Effector memory CD4-positive, alpha-beta T cell (primary cell): ENCODE measurements at regions not wholly inside any gene's neighbourhood (a gene's known extent, or its start where the extent isn't known, plus 50 kb on each side); places are given as distances from the start of the nearest gene placed in this dataset.
"Not testable (repeated sequence)": the region's sequence is repeated elsewhere in the genome, so short reads cannot be mapped to it uniquely, and the experiment has no call there.

Source experiments
- DNase-seq, 3 donors: peaks; one replicate each; pipeline ENCODE4 v3.0.0-alpha.2; 2020
- H3K27ac ChIP-seq: 2 replicates; pipeline ENCODE4 v1.7.0; 2013; ENCODE audit warnings: mild to moderate bottlenecking, low read length, moderate library complexity; ENCODE audit not compliant: insufficient read depth, poor library complexity, severe bottlenecking
- H3K27me3 ChIP-seq: replicated peaks from 2 replicates; pipeline ENCODE4 v1.7.0; 2013; ENCODE audit warnings: mild to moderate bottlenecking, low read length; ENCODE audit not compliant: insufficient read depth, control insufficient read depth, poor library complexity, severe bottlenecking
- H3K36me3 ChIP-seq: 2 replicates; pipeline ENCODE4 v1.7.0; 2013; ENCODE audit warnings: mild to moderate bottlenecking, low read length, moderate library complexity; ENCODE audit not compliant: control insufficient read depth, insufficient read depth
- H3K4me1 ChIP-seq: 2 replicates; pipeline ENCODE4 v1.7.0; 2013; ENCODE audit warnings: low read length, mild to moderate bottlenecking; ENCODE audit not compliant: control insufficient read depth, insufficient read depth, poor library complexity, severe bottlenecking
- H3K4me3 ChIP-seq: 2 replicates; pipeline ENCODE4 v1.7.0; 2013; ENCODE audit warnings: low read length, low read depth, mild to moderate bottlenecking; ENCODE audit not compliant: insufficient read depth, poor library complexity, severe bottlenecking
- H3K9me3 ChIP-seq: 2 replicates; pipeline ENCODE4 v1.7.0; 2013; ENCODE audit warnings: mild to moderate bottlenecking, low read length, moderate library complexity; ENCODE audit not compliant: control insufficient read depth

DNA sequence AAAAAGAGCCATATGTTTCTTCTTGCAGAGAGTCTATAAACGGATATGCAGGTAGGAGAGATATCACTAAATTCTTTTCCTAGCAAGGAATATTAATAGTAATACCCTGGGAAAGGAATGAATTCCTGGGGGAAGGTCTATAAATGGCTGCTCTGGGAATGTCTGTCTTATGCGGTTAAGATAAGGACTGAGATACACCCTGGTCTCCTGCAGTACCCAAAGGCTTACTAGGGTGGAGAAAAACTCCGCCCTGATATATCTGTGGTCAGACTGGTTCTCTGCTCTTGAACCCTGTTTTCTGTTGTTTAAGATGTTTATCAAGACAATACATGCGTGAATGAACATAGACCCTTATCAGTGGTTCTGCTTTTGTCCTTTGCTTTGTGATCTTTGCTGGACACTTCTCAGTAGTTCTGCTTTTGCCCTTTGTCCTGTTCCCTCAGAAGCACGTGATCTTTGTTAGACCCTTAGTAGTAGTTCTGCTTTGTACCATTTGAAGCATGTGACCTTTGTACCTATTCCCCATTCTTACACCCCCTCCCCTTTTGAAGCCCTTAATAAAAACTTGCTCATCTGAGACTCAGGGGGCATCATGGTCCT is 173.1 kb upstream of the CCZ1B start:
- not testable (repeated sequence) for H3K27me3 ChIP-seq, H3K27ac ChIP-seq, H3K4me1 ChIP-seq, DNase-seq, H3K36me3 ChIP-seq, H3K9me3 ChIP-seq, H3K4me3 ChIP-seq

DNA sequence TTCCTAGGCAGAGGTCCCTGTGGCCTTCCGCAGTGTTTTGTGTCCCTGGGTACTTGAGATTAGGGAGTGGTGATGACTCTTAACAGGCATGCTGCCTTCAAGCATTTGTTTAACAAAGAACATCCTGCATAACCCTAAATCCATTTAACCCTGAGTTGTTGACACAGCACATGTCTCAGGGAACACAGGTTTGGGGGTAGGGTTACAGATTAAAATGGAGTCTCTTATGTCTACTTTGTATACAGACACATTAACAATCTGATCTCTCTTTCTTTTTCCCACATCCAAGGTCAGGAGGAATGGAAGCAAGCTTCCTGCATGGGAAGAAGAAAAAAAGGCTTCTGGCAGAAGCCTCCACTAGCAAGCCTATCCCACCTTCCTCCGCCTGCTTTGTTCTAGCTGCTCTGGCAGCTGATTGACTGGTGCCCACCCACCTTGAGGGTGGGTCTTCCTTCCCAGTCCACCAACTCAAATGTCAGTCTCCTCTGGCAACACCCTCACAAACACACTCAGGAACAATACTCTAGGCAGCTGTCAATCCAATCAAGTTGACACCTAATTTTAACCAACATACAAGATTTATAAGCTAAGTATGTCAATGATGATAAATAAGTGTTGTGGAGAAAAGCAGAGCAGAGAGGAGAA is 176.5 kb upstream of the CCZ1B start:
- H3K27me3 ChIP-seq: no peaks in the 10 kb centered on the region
- H3K4me1 ChIP-seq: no peaks in the 10 kb centered on the region
- no peak overlapping the region for H3K27ac ChIP-seq
- H3K4me3 ChIP-seq: no peak overlapping the region
- DNase-seq: no peak
- H3K9me3 ChIP-seq: no peaks in the 10 kb centered on the region
- H3K36me3 ChIP-seq: no peaks in the 10 kb centered on the region

DNA sequence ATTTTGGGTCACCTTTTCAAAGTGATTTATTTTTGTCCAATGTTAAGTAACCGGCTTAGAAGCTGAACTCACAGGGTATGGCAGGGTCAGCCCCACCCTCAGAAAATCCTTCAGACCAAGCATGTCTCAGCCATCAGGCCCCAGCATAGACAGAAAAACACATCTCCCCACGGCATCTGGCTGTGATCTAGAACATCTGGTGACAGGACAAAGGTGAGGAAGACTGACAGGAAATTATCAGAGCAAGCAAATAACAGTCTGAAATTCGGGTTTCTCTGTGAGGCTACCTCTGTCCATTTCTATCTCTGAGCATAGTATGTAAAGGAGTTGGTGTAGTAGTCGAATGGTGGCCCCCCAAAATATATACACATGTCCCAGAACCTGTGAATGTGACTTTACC is 177.0 kb upstream of the C1GALT1 start:
- no peak for DNase-seq
- H3K4me1 ChIP-seq: no peaks in the 10 kb centered on the region
- H3K9me3 ChIP-seq: no peaks in the 10 kb centered on the region
- no peak overlapping the region for H3K4me3 ChIP-seq
- no peaks in the 10 kb centered on the region for H3K36me3 ChIP-seq
- no peak overlapping the region for H3K27ac ChIP-seq
- H3K27me3 ChIP-seq: no peaks in the 10 kb centered on the region

DNA sequence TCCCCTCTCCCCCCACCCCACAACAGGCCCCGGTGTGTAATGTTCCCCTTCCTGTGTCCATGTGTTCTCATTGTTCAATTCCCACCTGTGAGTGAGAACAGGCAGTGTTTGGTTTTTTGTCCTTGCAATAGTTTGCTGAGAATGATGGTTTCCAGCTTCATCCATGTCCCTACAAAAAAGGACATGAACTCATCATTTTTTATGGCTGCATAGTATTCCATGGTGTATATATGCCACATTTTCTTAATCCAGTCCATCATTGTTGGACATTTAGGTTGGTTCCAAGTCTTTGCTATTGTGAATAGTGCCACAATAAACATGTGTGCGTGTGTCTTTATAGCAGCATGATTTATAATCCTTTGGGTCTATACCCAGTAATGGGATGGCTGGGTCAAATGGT is 176.4 kb upstream of the C1GALT1 start:
- H3K27ac ChIP-seq, DNase-seq, H3K36me3 ChIP-seq, H3K4me1 ChIP-seq, H3K27me3 ChIP-seq, H3K9me3 ChIP-seq, H3K4me3 ChIP-seq: not testable (repeated sequence)

DNA sequence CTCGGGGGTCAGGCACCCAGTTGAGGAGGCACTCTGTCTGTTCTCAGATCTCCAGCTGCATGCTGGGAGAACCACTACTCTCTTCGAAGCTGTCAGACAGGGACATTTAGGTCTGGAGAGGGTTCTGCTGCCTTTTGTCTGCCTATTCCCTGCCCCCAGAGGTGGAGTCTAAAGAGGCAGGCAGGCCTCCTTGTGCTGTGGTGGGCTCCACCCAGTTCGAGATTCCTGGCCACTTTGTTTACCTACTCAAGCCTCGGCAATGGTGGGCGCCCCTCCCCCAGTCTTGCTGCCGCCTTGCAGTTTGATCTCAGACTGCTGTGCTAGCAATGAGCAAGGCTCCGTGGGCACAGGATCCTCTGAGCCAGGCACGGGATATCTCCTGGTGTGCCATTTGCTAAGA is 171.1 kb upstream of the C1GALT1 start:
- not testable (repeated sequence) for H3K27ac ChIP-seq, H3K36me3 ChIP-seq, H3K27me3 ChIP-seq, H3K4me3 ChIP-seq, H3K9me3 ChIP-seq, DNase-seq, H3K4me1 ChIP-seq

DNA sequence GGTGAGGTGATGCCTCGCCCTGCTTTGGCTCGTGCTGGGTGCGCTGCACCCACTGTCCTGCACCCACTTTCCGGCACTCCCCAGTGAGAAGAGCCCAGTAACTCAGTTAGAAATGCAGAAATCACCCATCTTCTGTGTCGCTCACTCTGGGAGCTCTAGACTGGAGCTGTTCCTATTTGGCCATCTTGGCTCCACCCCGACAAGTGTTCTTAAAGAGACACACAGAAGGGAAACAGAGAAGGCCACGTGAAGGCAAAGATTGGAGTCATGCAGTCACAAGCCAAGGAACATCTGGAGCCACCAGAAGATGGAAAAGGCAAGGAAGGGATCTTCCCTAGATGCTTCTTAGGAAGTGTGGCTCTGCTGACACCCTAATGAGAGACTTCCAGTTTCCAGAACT is 170.6 kb upstream of the C1GALT1 start:
- not testable (repeated sequence) for H3K27me3 ChIP-seq, H3K9me3 ChIP-seq, H3K36me3 ChIP-seq, H3K4me1 ChIP-seq, H3K27ac ChIP-seq, H3K4me3 ChIP-seq, DNase-seq

DNA sequence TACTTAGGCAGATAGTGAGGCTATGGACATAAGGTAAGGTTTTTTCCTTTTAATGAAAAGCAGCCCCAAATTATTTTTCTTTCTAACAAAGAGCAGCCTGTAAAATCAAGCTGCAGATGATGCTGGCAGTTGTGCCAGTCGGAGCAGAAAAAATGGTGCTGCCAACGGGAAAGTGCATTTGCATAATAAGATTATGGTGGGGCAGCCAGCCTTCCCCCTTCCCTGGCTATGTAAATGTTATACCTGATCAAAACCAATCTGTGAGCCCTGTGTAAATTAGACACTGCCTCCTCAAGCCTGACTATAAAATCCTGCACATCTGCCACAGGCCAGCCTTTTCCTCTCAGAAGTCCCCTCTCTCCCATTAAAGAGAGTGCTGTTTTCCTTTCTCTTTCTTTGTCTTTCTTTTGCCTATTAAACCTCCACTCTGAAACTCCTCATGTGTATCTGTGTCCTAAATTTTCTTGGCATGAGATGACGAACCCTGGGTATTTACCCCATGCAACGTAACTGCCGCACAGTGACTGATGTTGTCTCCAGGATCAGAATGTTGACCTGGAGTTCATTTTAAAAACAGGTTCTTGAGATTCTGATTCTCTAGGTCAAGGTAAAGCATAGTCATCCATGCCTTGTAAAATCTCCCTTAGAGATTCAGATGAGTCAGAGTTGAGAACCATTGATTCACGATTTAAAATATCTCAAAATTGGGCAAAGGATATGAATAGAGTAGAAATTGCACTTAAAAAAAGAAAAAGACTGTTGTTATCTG is 167.3 kb upstream of the C1GALT1 start:
- Histone ChIP-seq H3K27ac (no peak overlapping the region), H3K4me1 (no peaks in the 10 kb centered on the region), H3K9me3 (no peaks in the 10 kb centered on the region), H3K36me3 (no peaks in the 10 kb centered on the region), H3K27me3 (no peaks in the 10 kb centered on the region), H3K4me3 (no peak overlapping the region)
- DNase-seq: no peak

DNA sequence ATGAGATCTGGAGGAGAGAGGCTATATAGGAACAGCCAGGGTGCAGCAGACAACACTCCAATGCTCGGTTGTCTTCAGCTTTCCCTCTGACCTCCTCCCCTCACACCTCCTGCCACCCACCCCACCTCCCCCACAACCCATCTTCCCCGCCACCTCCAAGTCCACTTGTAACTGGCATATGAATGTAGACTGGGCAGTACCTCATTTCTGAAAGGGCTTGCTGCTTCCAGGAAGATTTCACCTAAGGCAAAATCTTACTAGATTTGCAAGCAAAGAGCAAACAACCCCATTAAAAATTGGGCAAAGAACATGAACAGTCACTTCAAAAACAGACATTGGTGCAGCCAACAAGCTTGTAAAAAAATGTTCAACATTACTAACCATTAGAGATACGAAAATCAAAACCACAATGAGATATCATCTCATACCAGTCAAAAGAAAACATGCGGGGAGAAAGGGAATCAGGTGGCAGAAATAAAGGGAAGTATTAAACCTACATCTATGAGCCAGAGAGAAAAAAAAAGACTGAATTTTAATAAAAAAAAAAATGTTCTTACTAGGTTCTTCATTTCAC is 164.6 kb upstream of the C1GALT1 start:
- no peaks in the 10 kb centered on the region for H3K9me3 ChIP-seq
- no peaks in the 10 kb centered on the region for H3K36me3 ChIP-seq
- no peak overlapping the region for H3K4me3 ChIP-seq
- no peak for DNase-seq
- no peaks in the 10 kb centered on the region for H3K27me3 ChIP-seq
- H3K27ac ChIP-seq: no peak overlapping the region
- no peaks in the 10 kb centered on the region for H3K4me1 ChIP-seq

DNA sequence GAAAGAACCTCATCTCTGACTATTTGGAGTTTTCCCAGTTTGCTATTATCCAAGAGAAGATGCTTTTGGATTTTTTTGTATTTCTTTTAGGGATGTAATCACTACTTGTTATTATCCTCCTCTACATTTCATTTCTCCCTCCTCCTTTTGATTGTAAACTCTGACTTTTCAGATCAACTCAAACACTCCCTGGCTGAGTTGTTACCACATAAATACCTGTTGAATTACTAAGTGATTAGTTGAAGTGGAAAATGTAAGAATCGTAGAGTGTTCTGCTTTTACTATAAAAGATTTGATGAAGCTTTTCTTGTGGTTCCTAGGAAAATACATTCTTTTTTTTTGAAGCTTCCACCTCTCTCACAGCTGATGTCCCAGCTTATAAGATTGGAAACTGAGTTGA is 164.1 kb upstream of the C1GALT1 start:
- Histone ChIP-seq H3K36me3 (no peaks in the 10 kb centered on the region), H3K9me3 (no peaks in the 10 kb centered on the region), H3K27ac (no peak overlapping the region), H3K4me3 (no peak overlapping the region), H3K4me1 (no peaks in the 10 kb centered on the region), H3K27me3 (no peaks in the 10 kb centered on the region)
- DNase-seq: no peak

DNA sequence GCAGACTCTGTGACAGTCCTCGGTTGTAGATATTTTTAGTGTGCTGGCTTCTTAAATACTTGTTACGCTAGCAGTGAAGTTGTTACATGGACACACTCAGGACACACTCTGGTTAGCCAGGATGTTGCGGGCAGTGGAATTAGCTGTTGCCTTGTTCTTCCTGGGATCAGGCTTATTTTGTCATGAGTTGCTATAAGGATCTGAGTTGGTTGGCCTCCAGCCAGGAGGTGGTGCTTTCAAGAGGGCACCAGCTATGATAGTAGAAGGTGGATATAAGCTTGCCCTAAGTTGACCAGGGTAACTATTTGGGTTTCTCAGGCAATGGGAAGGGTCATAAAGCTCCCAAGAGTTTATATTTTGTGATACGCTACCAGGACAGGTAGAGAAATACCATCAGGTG is 150.1 kb upstream of the C1GALT1 start:
- no peak overlapping the region for H3K27ac ChIP-seq

More for the DNA sequence above, 150.1 kb upstream of the C1GALT1 start:
- DNase-seq: no peak
- Histone ChIP-seq H3K27me3 (no peaks in the 10 kb centered on the region), H3K36me3 (no peaks in the 10 kb centered on the region), H3K9me3 (no peaks in the 10 kb centered on the region), H3K4me3 (no peak overlapping the region), H3K4me1 (no peaks in the 10 kb centered on the region)
